ENCODE measurements at regions not wholly inside any gene's neighbourhood (a gene's known extent, or its start where the extent isn't known, plus 50 kb on each side); places are given as distances from the start of the nearest gene placed in this dataset.

GRCh38 chr4:56169061-56169460 lies 218.2 kb downstream of the AASDH start:
- DNase-seq (ENCODE audit: low spot score): no peak
- H3K27me3 Mint-ChIP-seq (ENCODE audit: unreplicated experiment): no peaks in the 10 kb centered on the region

GRCh38 chr4:56164907-56165306 lies 216.2 kb downstream of the CEP135 start:
- Mint-ChIP-seq H3K4me3 (ENCODE audit: unreplicated experiment) (no peak overlapping the region), H3K4me1 (ENCODE audit: unreplicated experiment) (peaks cover 3% of the 10 kb centered on the region), H3K27ac (ENCODE audit: unreplicated experiment) (no peak overlapping the region), H3K27me3 (ENCODE audit: unreplicated experiment) (no peaks in the 10 kb centered on the region), H3K9me3 (ENCODE audit: unreplicated experiment) (no peaks in the 10 kb centered on the region), H3K36me3 (ENCODE audit: low read depth, unreplicated experiment) (no peaks in the 10 kb centered on the region)
- no peak for DNase-seq (ENCODE audit: low spot score)
- no peak for TF ChIP-seq CTCF (IDR thresholded peaks at IDR 0.05; ENCODE audit: unreplicated experiment)

More at GRCh38 chr4:56169061-56169460, 218.2 kb downstream of the AASDH start:
- no peak for TF ChIP-seq CTCF (IDR thresholded peaks at IDR 0.05; ENCODE audit: unreplicated experiment)
- H3K4me1 Mint-ChIP-seq (ENCODE audit: unreplicated experiment): peaks cover 3% of the 10 kb centered on the region
- no peak overlapping the region for H3K4me3 Mint-ChIP-seq (ENCODE audit: unreplicated experiment)
- H3K9me3 Mint-ChIP-seq (ENCODE audit: unreplicated experiment): no peaks in the 10 kb centered on the region
- no peaks in the 10 kb centered on the region for H3K36me3 Mint-ChIP-seq (ENCODE audit: low read depth, unreplicated experiment)
- no peak overlapping the region for H3K27ac Mint-ChIP-seq (ENCODE audit: unreplicated experiment)

GRCh38 chr4:56160636-56161035 lies 211.9 kb downstream of the CEP135 start:
- Mint-ChIP-seq H3K9me3 (ENCODE audit: unreplicated experiment) (no peaks in the 10 kb centered on the region), H3K27me3 (ENCODE audit: unreplicated experiment) (no peaks in the 10 kb centered on the region), H3K4me3 (ENCODE audit: unreplicated experiment) (no peak overlapping the region), H3K27ac (ENCODE audit: unreplicated experiment) (no peak overlapping the region), H3K36me3 (ENCODE audit: low read depth, unreplicated experiment) (no peaks in the 10 kb centered on the region), H3K4me1 (ENCODE audit: unreplicated experiment) (peaks cover 3% of the 10 kb centered on the region)
- DNase-seq (ENCODE audit: low spot score): no peak
- no peak for TF ChIP-seq CTCF (IDR thresholded peaks at IDR 0.05; ENCODE audit: unreplicated experiment)

- Mint-ChIP-seq H3K27me3 (ENCODE audit: unreplicated experiment) (no peaks in the 10 kb centered on the region), H3K27ac (ENCODE audit: unreplicated experiment) (no peak overlapping the region), H3K4me3 (ENCODE audit: unreplicated experiment) (no peak overlapping the region), H3K4me1 (ENCODE audit: unreplicated experiment) (no peaks in the 10 kb centered on the region), H3K36me3 (ENCODE audit: low read depth, unreplicated experiment) (no peaks in the 10 kb centered on the region), H3K9me3 (ENCODE audit: unreplicated experiment) (no peaks in the 10 kb centered on the region)
- no peak for DNase-seq (ENCODE audit: low spot score)
- no peak for TF ChIP-seq CTCF (IDR thresholded peaks at IDR 0.05; ENCODE audit: unreplicated experiment)
Measured at GRCh38 chr4:56158483-56158882, 209.7 kb downstream of the CEP135 start.

- Mint-ChIP-seq H3K4me1 (ENCODE audit: unreplicated experiment) (no peaks in the 10 kb centered on the region), H3K27me3 (ENCODE audit: unreplicated experiment) (no peaks in the 10 kb centered on the region), H3K27ac (ENCODE audit: unreplicated experiment) (no peak overlapping the region), H3K9me3 (ENCODE audit: unreplicated experiment) (no peaks in the 10 kb centered on the region), H3K4me3 (ENCODE audit: unreplicated experiment) (no peak overlapping the region), H3K36me3 (ENCODE audit: low read depth, unreplicated experiment) (no peaks in the 10 kb centered on the region)
- TF ChIP-seq CTCF (IDR thresholded peaks at IDR 0.05; ENCODE audit: unreplicated experiment): no peak
- DNase-seq (ENCODE audit: low spot score): no peak
Measured at GRCh38 chr4:56156141-56156540, 207.4 kb downstream of the CEP135 start.
